A673 (cell line): ENCODE measurements at regions not wholly inside any gene's neighbourhood (a gene's known extent, or its start where the extent isn't known, plus 50 kb on each side); places are given as distances from the start of the nearest gene placed in this dataset.

Source experiments
- BruUV-seq: library from RNA; stranded (reverse); fragments of 400-500 nt; replicated peaks from 2 replicates; lab custom pipeline; 2021; lab: Mats Ljungman, UMichigan
- CTCF ChIA-PET: fragments of 300-600 bp; sonication (Branson Sonifier 250); formaldehyde crosslinking; loops from one replicate; lab custom pipeline; 2022; ENCODE audit warnings: antibody characterized with exemption; lab: Charles Lee
- POLR2A ChIA-PET: fragments of 300-600 bp; sonication (Branson Sonifier 250); formaldehyde crosslinking; loops from one replicate; lab custom pipeline; 2022; ENCODE audit warnings: antibody characterized with exemption; ENCODE audit not compliant: low non-redundant PET; lab: Charles Lee
- DNase-seq: peaks from one replicate; pipeline ENCODE4 v3.0.0-alpha.2; 2015; ENCODE audit warnings: low spot score
- H3K27ac ChIP-seq: fragments of 200-600 bp; sonication (generic); 2 replicates; pipeline ENCODE4 v1.5.1; 2016; ENCODE audit warnings: mixed run types, low read depth, mild to moderate bottlenecking, mixed read lengths, antibody characterized with exemption, low read length; ENCODE audit not compliant: poor library complexity, severe bottlenecking
- H3K27me3 ChIP-seq: fragments of 200-600 bp; sonication (generic); replicated peaks from 2 replicates; pipeline ENCODE4 v1.6.1; 2017; ENCODE audit warnings: mixed run types, low read depth, mild to moderate bottlenecking, mixed read lengths, antibody characterized with exemption, low read length; ENCODE audit not compliant: insufficient read depth, poor library complexity
- H3K36me3 ChIP-seq: fragments of 200-600 bp; sonication (generic); 2 replicates; pipeline ENCODE4 v1.6.1; 2016; ENCODE audit warnings: mixed run types, mild to moderate bottlenecking, mixed read lengths, antibody characterized with exemption, low read length; ENCODE audit not compliant: insufficient read depth, poor library complexity, severe bottlenecking
- H3K4me1 ChIP-seq: fragments of 200-600 bp; sonication (generic); 2 replicates; pipeline ENCODE4 v1.6.1; 2017; ENCODE audit warnings: mixed run types, mild to moderate bottlenecking, mixed read lengths, antibody characterized with exemption, low read length; ENCODE audit not compliant: insufficient read depth, poor library complexity, severe bottlenecking
- H3K4me3 ChIP-seq: fragments of 200-600 bp; sonication (generic); 2 replicates; pipeline ENCODE4 v1.5.1; 2016; ENCODE audit warnings: low read depth, mixed run types, mild to moderate bottlenecking, mixed read lengths, low read length; ENCODE audit not compliant: poor library complexity, severe bottlenecking
- H3K9me3 ChIP-seq: fragments of 200-600 bp; sonication (generic); 2 replicates; pipeline ENCODE4 v1.6.1; 2016; ENCODE audit warnings: mixed run types, low read depth, mild to moderate bottlenecking, mixed read lengths, antibody characterized with exemption, low read length; ENCODE audit not compliant: poor library complexity, severe bottlenecking
- EZH2 ChIP-seq: fragments of 200-600 bp; sonication (generic); IDR thresholded peaks from 2 replicates; pipeline ENCODE4 v1.6.1; 2017; ENCODE audit warnings: borderline replicate concordance, low read depth, mild to moderate bottlenecking, mixed read lengths, antibody characterized with exemption, low read length; ENCODE audit not compliant: poor library complexity, severe bottlenecking
- intact Hi-C: fragments of 100-400 bp; cut with micrococcal nuclease; formaldehyde crosslinking; loops from one replicate; pipeline ENCODE4 v1.10.0; 2022; ENCODE audit not compliant: unreplicated experiment
- TF ChIP-seq, protein P1 (sequence below): fragments of 300-800, 200-600 bp; sonication (generic); conservative IDR thresholded peaks from 2 replicates; pipeline ENCODE4 v1.5.1; 2017; ENCODE audit warnings: low read depth, mild to moderate bottlenecking, antibody characterized with exemption, low read length, moderate library complexity, mixed read lengths

DNA sequence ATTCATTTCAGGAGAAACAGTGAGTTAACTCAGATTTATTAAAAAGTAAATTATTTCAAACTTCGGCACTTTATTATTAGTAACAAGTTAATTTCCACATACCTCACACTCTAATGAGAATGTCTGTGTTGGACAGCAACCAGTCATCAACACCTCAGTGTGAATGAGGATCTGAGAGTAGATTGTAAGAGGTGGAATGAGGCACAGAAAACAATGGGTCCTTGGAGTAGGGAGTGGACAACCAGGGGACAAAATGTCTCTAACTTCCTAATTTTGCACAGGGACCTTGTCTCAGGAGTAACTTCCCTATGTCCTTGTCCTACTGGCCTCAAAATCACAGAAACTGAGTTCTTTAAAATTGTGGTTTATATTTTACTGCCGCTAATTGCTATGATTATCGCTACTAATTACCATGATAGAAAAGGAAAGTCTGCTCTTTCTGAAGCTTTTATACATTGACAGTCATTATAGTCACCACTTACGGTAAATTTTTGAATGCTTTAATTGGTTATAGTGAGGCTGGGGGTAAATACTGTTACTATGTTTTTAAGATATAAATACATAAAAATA lies 82.2 kb upstream of the LRPPRC start:
- POLR2A ChIA-PET = no interaction called here
- intact Hi-C loops = no loop called here
- CTCF ChIA-PET = no interaction called here
- Histone ChIP-seq H3K9me3 (no peaks in the 10 kb centered on the region), H3K27me3 (no peaks in the 10 kb centered on the region), H3K4me1 (no peaks in the 10 kb centered on the region), H3K4me3 (no peak overlapping the region), H3K36me3 (no peaks in the 10 kb centered on the region), H3K27ac (no peak overlapping the region)
- no TSS peak for BruUV-seq
- TF ChIP-seq, protein P1, sequence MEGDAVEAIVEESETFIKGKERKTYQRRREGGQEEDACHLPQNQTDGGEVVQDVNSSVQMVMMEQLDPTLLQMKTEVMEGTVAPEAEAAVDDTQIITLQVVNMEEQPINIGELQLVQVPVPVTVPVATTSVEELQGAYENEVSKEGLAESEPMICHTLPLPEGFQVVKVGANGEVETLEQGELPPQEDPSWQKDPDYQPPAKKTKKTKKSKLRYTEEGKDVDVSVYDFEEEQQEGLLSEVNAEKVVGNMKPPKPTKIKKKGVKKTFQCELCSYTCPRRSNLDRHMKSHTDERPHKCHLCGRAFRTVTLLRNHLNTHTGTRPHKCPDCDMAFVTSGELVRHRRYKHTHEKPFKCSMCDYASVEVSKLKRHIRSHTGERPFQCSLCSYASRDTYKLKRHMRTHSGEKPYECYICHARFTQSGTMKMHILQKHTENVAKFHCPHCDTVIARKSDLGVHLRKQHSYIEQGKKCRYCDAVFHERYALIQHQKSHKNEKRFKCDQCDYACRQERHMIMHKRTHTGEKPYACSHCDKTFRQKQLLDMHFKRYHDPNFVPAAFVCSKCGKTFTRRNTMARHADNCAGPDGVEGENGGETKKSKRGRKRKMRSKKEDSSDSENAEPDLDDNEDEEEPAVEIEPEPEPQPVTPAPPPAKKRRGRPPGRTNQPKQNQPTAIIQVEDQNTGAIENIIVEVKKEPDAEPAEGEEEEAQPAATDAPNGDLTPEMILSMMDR = no peak
- DNase-seq = no peak

DNA sequence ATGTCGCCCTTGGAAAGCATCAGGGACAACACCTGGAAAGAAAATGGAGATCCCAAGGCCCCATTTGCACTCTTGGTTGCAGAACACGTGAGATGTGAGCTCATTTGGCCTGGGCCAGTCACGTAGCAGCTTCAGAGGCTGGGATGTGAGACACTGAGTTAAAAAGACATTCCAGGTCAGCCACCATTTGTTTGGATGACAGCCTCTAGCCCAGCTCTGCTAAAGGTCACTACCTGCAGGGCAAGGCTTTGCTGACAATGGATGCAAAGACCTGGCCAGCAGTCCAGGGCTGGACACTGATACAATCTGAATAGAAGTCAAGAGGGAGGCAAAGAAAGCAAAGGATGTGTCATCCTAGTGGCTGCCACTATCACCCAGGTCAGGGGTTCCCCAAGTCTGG lies 83.9 kb upstream of the LRPPRC start:
- TF ChIP-seq EZH2 = no peak
- TF ChIP-seq, protein P1 = no peak
- CTCF ChIA-PET = no interaction called here
- Histone ChIP-seq H3K27me3 (no peaks in the 10 kb centered on the region), H3K36me3 (no peaks in the 10 kb centered on the region), H3K4me3 (no peak overlapping the region), H3K9me3 (no peaks in the 10 kb centered on the region), H3K4me1 (no peaks in the 10 kb centered on the region), H3K27ac (no peak overlapping the region)
- no peak for DNase-seq
- POLR2A ChIA-PET = interaction anchor here (0.6 kb wide), 1 partner anchor 10 kb away, joined by 3 read pairs; no protein-coding TSS in a partner anchor
- no TSS peak for BruUV-seq
- intact Hi-C loops = loop anchor here (10.0 kb wide), 1 partner anchor 895 kb away; no protein-coding TSS in a partner anchor

DNA sequence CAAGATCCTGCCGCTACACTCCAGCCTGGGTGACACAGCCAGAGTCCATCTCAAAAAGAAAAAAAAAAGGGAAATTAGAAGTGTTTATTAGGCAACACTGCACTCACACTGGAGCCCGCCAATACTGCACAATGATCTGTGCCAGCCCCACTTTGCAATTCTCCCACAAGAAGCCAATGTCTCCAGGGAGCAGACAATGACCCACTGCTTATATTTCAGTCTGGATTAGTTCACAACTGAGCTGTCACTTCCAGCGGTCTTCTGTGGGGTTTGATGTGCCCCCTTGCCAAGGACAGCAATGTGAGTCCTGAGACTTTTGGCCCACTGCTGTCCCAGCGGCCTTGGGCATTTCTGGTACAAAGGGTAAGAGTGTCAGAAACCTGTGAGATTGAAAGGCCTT lies 85.6 kb upstream of the PPM1B start:
- POLR2A ChIA-PET = no interaction called here
- BruUV-seq = no TSS peak
- intact Hi-C loops = loop anchor here (10.0 kb wide), 1 partner anchor 892 kb away; no protein-coding TSS in a partner anchor

More for the DNA sequence above, 85.6 kb upstream of the PPM1B start:
- no peaks in the 10 kb centered on the region for H3K4me1 ChIP-seq
- H3K36me3 ChIP-seq = no peaks in the 10 kb centered on the region
- no peak for DNase-seq
- H3K9me3 ChIP-seq = no peaks in the 10 kb centered on the region
- no peak overlapping the region for H3K27ac ChIP-seq
- H3K4me3 ChIP-seq = no peak overlapping the region
- CTCF ChIA-PET = no interaction called here
- H3K27me3 ChIP-seq = no peaks in the 10 kb centered on the region
- TF ChIP-seq, protein P1 = no peak
- TF ChIP-seq EZH2 = no peak
